PC-3 (cell line): ENCODE measurements at regions not wholly inside any gene's neighbourhood (a gene's known extent, or its start where the extent isn't known, plus 50 kb on each side); places are given as distances from the start of the nearest gene placed in this dataset.

Experiments used
- ATAC-seq: fragments of 200-7000 bp; cut with Tn5 transposase; 2 replicates; pipeline ENCODE4 v1.9.1; 2020; ENCODE audit warnings: mild to moderate bottlenecking, moderate library complexity
- BruUV-seq: library from RNA; stranded (reverse); fragments of 400-500 nt; replicated peaks from 2 replicates; lab custom pipeline; 2021; lab: Mats Ljungman, UMichigan
- CTCF ChIA-PET: fragments of 300-600 bp; sonication (Branson Sonifier 250); formaldehyde crosslinking; loops from one replicate; lab custom pipeline; 2022; ENCODE audit warnings: antibody characterized with exemption; lab: Charles Lee
- POLR2A ChIA-PET: fragments of 300-600 bp; sonication (Branson Sonifier 250); formaldehyde crosslinking; loops from one replicate; lab custom pipeline; 2022; ENCODE audit warnings: antibody characterized with exemption; ENCODE audit not compliant: unreplicated experiment; lab: Charles Lee
- DNase-seq: peaks from one replicate; pipeline ENCODE4 v3.0.0-alpha.2; 2015
- H2AFZ ChIP-seq: fragments of 300-600 bp; sonication (generic); 2 replicates; pipeline ENCODE4 v1.6.0; 2016; ENCODE audit warnings: antibody characterized with exemption, low read length
- H3F3A ChIP-seq: fragments of 300-600 bp; sonication (generic); one replicate; pipeline ENCODE4 v1.6.0; 2017; ENCODE audit warnings: antibody characterized with exemption, low read length, control low read depth, mild to moderate bottlenecking; ENCODE audit not compliant: unreplicated experiment
- H3K27ac ChIP-seq: fragments of 300-600 bp; sonication (generic); 2 replicates; pipeline ENCODE4 v1.5.1; 2016; ENCODE audit warnings: mild to moderate bottlenecking, low read length
- H3K27me3 ChIP-seq: fragments of 300-600 bp; sonication (generic); 2 replicates; pipeline ENCODE4 v1.6.1; 2016; ENCODE audit warnings: low read length, mixed read lengths
- H3K36me3 ChIP-seq: fragments of 300-600 bp; sonication (generic); 2 replicates; pipeline ENCODE4 v1.6.1; 2016; ENCODE audit warnings: low read depth, mixed run types, low read length, mixed read lengths
- H3K4me1 ChIP-seq: fragments of 300-600 bp; sonication (generic); 2 replicates; pipeline ENCODE4 v1.5.1; 2016; ENCODE audit warnings: low read length; ENCODE audit not compliant: insufficient read depth
- H3K4me2 ChIP-seq: fragments of 300-600 bp; sonication (generic); 2 replicates; pipeline ENCODE4 v1.6.0; 2016; ENCODE audit warnings: low read length
- H3K4me3 ChIP-seq: fragments of 300-600 bp; sonication (generic); 2 replicates; pipeline ENCODE4 v1.5.1; 2016; ENCODE audit warnings: mild to moderate bottlenecking, low read length, mixed read lengths
- H3K79me2 ChIP-seq: fragments of 300-600 bp; sonication (generic); 2 replicates; pipeline ENCODE4 v1.6.1; 2017; ENCODE audit warnings: low read length, mixed read lengths
- H3K9ac ChIP-seq: fragments of 300-600 bp; sonication (generic); 2 replicates; pipeline ENCODE4 v1.6.0; 2016; ENCODE audit warnings: mild to moderate bottlenecking, low read length
- H3K9me2 ChIP-seq: fragments of 300-600 bp; sonication (generic); replicated peaks from 2 replicates; pipeline ENCODE4 v1.6.1; 2016; ENCODE audit warnings: mixed run types, low read length, mixed read lengths
- H3K9me3 ChIP-seq: fragments of 300-600 bp; sonication (generic); 2 replicates; pipeline ENCODE4 v1.6.1; 2016; ENCODE audit warnings: low read length, mixed read lengths
- H4K20me1 ChIP-seq: fragments of 300-600 bp; sonication (generic); 2 replicates; pipeline ENCODE4 v1.6.1; 2016; ENCODE audit warnings: low read length, mixed read lengths
- CTCF ChIP-seq: fragments of 300-600 bp; sonication (generic); conservative IDR thresholded peaks from 2 replicates; pipeline ENCODE4 v1.5.1; 2017; ENCODE audit warnings: antibody characterized with exemption, low read depth, mild to moderate bottlenecking, low read length
- EZH2 ChIP-seq: fragments of 300-600 bp; sonication (generic); IDR thresholded peaks from one replicate; pipeline ENCODE4 v1.6.1; 2017; ENCODE audit warnings: antibody characterized with exemption, mild to moderate bottlenecking, low read length; ENCODE audit not compliant: unreplicated experiment
- EZH2phosphoT487 ChIP-seq: fragments of 300-600 bp; sonication (generic); IDR thresholded peaks from 2 replicates; pipeline ENCODE4 v1.6.1; 2018; ENCODE audit warnings: mild to moderate bottlenecking, antibody characterized with exemption, low read length, borderline replicate concordance
- intact Hi-C: fragments of 100-400 bp; cut with micrococcal nuclease; formaldehyde crosslinking; loops from 2 replicates; pipeline ENCODE4 v1.9.0; 2023

DNA sequence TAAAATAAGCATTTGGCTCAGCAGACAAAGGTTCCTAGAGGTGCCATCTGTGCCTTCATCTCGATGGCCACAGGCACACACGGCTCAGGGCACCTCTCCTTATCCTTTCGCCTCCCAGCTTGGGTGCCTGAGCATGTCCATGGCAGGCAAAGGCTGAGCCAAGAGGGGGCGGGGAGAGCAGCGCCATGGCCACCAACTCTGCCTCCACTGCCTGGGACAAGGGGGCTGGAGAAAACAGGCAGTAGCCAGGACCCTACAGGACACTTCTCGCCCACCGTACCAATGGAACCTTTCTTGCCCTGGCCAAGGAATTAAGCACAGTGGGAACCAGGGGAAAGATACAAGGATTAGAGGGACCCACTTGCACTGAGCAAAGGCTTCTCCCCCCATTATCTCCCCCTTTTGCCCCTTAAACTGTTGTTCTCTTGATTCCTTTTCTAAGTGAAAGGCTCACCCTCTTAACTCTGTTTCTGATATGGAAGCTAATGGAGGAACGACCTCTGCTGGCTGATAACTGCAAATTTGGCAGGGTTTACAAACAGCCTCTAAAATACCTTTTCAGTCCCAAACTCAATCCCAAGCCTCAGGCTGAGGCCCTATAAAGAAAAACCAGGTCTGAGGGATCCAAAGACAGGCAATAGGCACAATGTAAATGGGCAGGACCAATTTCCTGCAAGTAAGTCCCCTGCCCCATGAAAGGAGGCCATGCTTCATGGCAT lies 335.2 kb downstream of the ADAM29 start:
- DNase-seq (peak; percentile 38), ATAC-seq (0 out of 2 replicates have a peak, but pooled peaks have one; percentile 37)
- H3K27ac ChIP-seq: no peak overlapping the region
- H3K27me3 ChIP-seq: no peaks in the 10 kb centered on the region
- H3K9ac ChIP-seq: no peak overlapping the region
- no peaks in the 10 kb centered on the region for H3K79me2 ChIP-seq
- H3K4me2 ChIP-seq: no peak overlapping the region
- intact Hi-C loops: loop anchor here (2.0 to 10.0 kb wide), 4 partner anchors 126 to 489 kb away; no protein-coding TSS in a partner anchor
- no peaks in the 10 kb centered on the region for H3F3A ChIP-seq
- H2AFZ ChIP-seq: no peak overlapping the region
- no peak overlapping the region for H3K4me3 ChIP-seq
- no peak for TF ChIP-seq EZH2phosphoT487
- peak; percentile 67 for TF ChIP-seq CTCF
- no peak for TF ChIP-seq EZH2
- no peaks in the 10 kb centered on the region for H3K36me3 ChIP-seq
- H4K20me1 ChIP-seq: no peaks in the 10 kb centered on the region
- BruUV-seq: no TSS peak
- H3K9me3 ChIP-seq: no peaks in the 10 kb centered on the region
- POLR2A ChIA-PET: no interaction called here
- no peaks in the 10 kb centered on the region for H3K9me2 ChIP-seq
- CTCF ChIA-PET: no interaction called here
- H3K4me1 ChIP-seq: no peaks in the 10 kb centered on the region

DNA sequence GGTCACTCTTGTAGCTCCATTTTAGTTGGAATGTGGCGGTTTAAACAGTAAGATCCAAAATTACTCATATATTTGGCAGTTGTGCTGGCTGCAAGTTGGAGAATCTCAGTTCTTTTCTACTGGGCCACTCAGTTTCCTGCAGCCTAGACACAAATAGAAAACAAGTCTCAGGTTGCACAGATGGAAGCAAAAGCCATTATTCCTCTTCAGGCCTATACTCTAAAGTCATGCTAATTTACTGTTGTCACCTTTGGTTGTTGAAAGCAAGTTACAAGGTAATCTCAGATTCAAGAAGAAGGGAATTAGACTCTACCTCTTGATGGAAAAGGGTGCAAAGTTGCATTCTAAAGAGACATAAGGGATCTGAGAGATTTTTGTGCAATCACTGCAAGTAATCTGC lies 345.4 kb downstream of the ADAM29 start:
- H2AFZ ChIP-seq: no peak overlapping the region
- no peaks in the 10 kb centered on the region for H4K20me1 ChIP-seq
- TF ChIP-seq EZH2phosphoT487 (no peak), CTCF (no peak), EZH2 (no peak)
- no peak overlapping the region for H3K27ac ChIP-seq
- H3K4me1 ChIP-seq: no peaks in the 10 kb centered on the region
- ATAC-seq: no peak
- ChIA-PET CTCF (no interaction called here), POLR2A (no interaction called here)
- H3K9ac ChIP-seq: no peak overlapping the region
- no peaks in the 10 kb centered on the region for H3K36me3 ChIP-seq
- no peaks in the 10 kb centered on the region for H3K79me2 ChIP-seq
- no peak overlapping the region for H3K4me3 ChIP-seq
- no peaks in the 10 kb centered on the region for H3F3A ChIP-seq
- no peaks in the 10 kb centered on the region for H3K27me3 ChIP-seq
- H3K4me2 ChIP-seq: no peak overlapping the region
- no TSS peak for BruUV-seq
- H3K9me2 ChIP-seq: no peaks in the 10 kb centered on the region
- H3K9me3 ChIP-seq: no peaks in the 10 kb centered on the region
- no peak for DNase-seq
- intact Hi-C loops: no loop called here

GRCh38 chr4:175271010-175271630 lies 353.0 kb downstream of the ADAM29 start:
- H3F3A ChIP-seq: no peaks in the 10 kb centered on the region
- H3K9me2 ChIP-seq: no peaks in the 10 kb centered on the region
- no peak overlapping the region for H3K9ac ChIP-seq
- BruUV-seq: no TSS peak
- intact Hi-C loops: no loop called here
- no peak overlapping the region for H3K4me2 ChIP-seq
- H3K9me3 ChIP-seq: no peaks in the 10 kb centered on the region
- H3K27me3 ChIP-seq: no peaks in the 10 kb centered on the region
- no peaks in the 10 kb centered on the region for H3K36me3 ChIP-seq
- H3K79me2 ChIP-seq: no peaks in the 10 kb centered on the region
- no peaks in the 10 kb centered on the region for H4K20me1 ChIP-seq
- ATAC-seq (no peak), DNase-seq (peak; percentile 24)
- peak overlapping the region; percentile 61; the same call in 1 of the 2 replicates for H2AFZ ChIP-seq
- TF ChIP-seq EZH2 (no peak), EZH2phosphoT487 (no peak), CTCF (no peak)
- H3K4me3 ChIP-seq: no peak overlapping the region
- POLR2A ChIA-PET: no interaction called here
- H3K4me1 ChIP-seq: no peaks in the 10 kb centered on the region; the same call in 1 of the 2 replicates
- CTCF ChIA-PET: no interaction called here
- no peak overlapping the region for H3K27ac ChIP-seq
